ENCODE measurements at regions not wholly inside any gene's neighbourhood (a gene's known extent, or its start where the extent isn't known, plus 50 kb on each side); places are given as distances from the start of the nearest gene placed in this dataset.
"Not testable (repeated sequence)": the region's sequence is repeated elsewhere in the genome, so short reads cannot be mapped to it uniquely, and the experiment has no call there.

DNA sequence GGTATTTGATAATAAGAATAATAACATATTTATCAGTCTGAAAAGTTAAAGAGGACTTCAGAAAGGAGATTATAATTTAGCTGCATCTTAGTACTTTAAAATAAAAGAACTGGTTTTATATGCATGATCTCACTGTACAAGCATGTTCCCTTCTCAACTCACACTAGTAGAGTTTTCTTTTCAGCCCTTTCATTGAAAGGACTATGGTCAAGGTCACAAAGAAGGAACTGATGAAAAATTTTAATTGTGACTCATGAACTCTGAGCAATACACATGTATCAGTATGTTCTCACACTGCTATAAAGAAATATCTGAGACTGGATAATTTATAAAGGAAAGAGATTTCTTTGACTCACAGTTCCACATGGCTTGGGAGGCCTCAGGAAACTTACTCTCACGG, 73.7 kb upstream of the NDST4 start:
- TF ChIP-seq, protein P1, sequence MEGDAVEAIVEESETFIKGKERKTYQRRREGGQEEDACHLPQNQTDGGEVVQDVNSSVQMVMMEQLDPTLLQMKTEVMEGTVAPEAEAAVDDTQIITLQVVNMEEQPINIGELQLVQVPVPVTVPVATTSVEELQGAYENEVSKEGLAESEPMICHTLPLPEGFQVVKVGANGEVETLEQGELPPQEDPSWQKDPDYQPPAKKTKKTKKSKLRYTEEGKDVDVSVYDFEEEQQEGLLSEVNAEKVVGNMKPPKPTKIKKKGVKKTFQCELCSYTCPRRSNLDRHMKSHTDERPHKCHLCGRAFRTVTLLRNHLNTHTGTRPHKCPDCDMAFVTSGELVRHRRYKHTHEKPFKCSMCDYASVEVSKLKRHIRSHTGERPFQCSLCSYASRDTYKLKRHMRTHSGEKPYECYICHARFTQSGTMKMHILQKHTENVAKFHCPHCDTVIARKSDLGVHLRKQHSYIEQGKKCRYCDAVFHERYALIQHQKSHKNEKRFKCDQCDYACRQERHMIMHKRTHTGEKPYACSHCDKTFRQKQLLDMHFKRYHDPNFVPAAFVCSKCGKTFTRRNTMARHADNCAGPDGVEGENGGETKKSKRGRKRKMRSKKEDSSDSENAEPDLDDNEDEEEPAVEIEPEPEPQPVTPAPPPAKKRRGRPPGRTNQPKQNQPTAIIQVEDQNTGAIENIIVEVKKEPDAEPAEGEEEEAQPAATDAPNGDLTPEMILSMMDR (IDR thresholded peaks at IDR 0.05; ENCODE audit: control extremely low read depth, extremely low read depth, low read depth, missing control alignments), result no peak
- ChIA-PET POLR2A (no interaction called here), CTCF (interaction anchor here (2.4 kb wide), 1 partner anchor 12 kb away, joined by 5 read pairs; no protein-coding TSS in a partner anchor)
- DNase-seq (ENCODE audit: extremely low spot score), result no peak

DNA sequence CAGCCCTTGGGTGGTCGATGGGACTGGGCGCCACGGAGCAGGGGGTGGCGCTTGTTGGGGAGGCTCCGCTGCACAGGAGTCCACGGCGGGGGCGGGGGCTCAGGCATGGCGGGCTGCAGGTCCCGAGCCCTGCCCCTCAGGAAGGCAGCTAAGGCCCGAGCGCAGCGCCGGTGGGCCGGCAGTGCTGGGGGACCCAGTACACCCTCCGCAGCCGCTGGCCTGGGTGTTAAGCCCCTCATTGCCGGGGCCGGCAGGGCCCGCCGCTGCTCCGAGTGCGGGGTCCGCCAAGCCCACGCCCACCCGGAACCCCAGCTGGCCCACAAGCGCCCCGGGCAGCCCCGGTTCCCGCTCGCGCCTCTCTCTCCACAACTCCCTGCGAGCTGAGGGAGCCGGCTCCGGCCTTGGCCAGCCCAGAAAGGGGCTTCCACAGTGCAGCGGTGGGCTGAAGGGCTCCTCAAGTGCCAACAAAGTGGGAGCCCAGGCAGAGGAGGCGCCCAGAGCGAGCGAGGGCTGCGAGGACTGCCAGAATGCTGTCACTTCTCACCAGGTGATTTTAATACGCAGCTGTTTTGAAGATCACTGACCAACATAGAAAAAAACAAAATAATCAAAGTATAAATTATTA, 66.1 kb upstream of the NDST4 start:
- POLR2A ChIA-PET; DNase-seq (ENCODE audit: extremely low spot score): not testable (repeated sequence)
- CTCF ChIA-PET, result interaction anchor here (1.0 kb wide), 1 partner anchor 11 kb away, joined by 3 read pairs; no protein-coding TSS in a partner anchor

DNA sequence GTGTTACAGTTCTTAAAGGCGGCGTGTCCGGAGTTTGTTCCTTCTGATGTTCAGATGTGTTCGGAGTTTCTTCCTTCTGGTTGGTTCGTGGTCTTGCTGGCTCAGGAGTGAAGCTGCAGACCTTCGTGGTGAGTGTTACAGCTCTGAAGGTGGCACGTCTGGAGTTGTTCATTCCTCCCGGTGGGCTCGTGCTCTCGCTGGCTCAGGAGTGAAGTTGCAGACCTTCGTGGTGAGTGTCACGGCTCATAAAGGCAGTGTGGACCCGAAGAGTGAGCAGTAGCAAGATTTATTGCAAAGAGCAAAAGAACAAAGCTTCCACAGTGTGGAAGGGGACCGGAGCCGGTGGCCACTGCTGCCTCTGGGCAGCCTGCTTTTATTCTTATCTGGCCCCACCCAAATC, 65.3 kb upstream of the NDST4 start:
- POLR2A ChIA-PET; CTCF ChIA-PET; DNase-seq (ENCODE audit: extremely low spot score): not testable (repeated sequence)

DNA sequence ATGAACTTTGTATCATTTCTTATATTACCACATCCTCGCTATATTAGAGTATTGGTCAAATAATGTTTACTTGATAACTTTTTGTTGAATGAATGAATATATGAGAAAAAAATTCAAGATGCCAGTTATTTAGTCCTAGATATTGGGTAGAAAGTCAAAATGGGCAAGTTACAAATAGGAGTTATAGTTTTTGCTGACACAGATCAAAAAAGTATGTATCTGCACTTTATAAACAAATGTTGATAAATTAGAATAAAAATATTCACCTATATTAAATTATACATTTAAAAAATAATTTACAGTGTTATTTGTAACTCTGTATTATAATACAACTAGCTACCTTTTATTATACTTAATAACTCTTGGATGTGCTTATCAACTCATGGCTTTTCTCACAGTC, 57.8 kb upstream of the NDST4 start:
- DNase-seq (ENCODE audit: extremely low spot score), result no peak
- POLR2A ChIA-PET, result no interaction called here
- CTCF ChIA-PET, result no interaction called here
- TF ChIP-seq, protein P1 (IDR thresholded peaks at IDR 0.05; ENCODE audit: control extremely low read depth, extremely low read depth, low read depth, missing control alignments), result no peak

DNA sequence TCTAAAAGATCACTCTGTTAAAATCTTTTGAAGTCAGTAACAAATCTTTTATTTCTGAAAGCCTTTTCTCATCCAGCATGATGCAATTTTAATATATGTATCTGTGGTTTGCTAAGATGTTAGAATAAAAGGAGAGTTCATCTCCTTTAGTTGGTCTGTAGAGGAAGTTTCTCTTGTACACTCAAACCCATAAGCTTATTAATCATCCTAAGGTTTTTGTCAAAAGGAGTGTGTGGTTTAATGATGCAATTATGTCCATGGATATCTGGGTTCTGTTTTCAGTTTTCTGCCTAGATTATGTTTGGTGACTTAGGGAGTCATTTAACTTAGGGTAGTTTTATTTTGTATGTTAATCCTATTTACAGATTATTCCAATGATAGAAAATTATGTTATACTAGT, 52.1 kb upstream of the NDST4 start:
- POLR2A ChIA-PET, result no interaction called here
- TF ChIP-seq, protein P1 (IDR thresholded peaks at IDR 0.05; ENCODE audit: control extremely low read depth, extremely low read depth, low read depth, missing control alignments), result no peak
- no peak for DNase-seq (ENCODE audit: extremely low spot score)
- CTCF ChIA-PET, result no interaction called here

Data from GM10248 (cell line).